Mesendoderm (in vitro differentiated cells): ENCODE measurements at regions not wholly inside any gene's neighbourhood (a gene's known extent, or its start where the extent isn't known, plus 50 kb on each side); places are given as distances from the start of the nearest gene placed in this dataset.

Experiments
- DNase-seq: peaks from one replicate; pipeline ENCODE4 v3.0.0; 2013
- H2AK5ac ChIP-seq: 2 replicates; pipeline ENCODE4 v1.6.1; 2013; ENCODE audit warnings: low read length, inconsistent platforms
- H2BK120ac ChIP-seq: 2 replicates; pipeline ENCODE4 v1.6.1; 2013; ENCODE audit warnings: low read depth, mild to moderate bottlenecking, low read length, moderate library complexity, mixed read lengths
- H2BK15ac ChIP-seq: replicated peaks from 2 replicates; pipeline ENCODE4 v1.6.1; 2013; ENCODE audit warnings: low read depth, mild to moderate bottlenecking, moderate library complexity
- H2BK5ac ChIP-seq: 2 replicates; pipeline ENCODE4 v1.6.1; 2013; ENCODE audit warnings: low read length, inconsistent platforms
- H3K18ac ChIP-seq: 2 replicates; pipeline ENCODE4 v1.6.1; 2013; ENCODE audit warnings: mild to moderate bottlenecking, low read length, mixed read lengths
- H3K23ac ChIP-seq: one replicate; pipeline ENCODE4 v1.6.1; 2013; ENCODE audit warnings: low read length
- H3K27ac ChIP-seq: 2 replicates; pipeline ENCODE4 v1.5.1; 2013; ENCODE audit warnings: low read depth, mild to moderate bottlenecking, inconsistent platforms, low read length, moderate library complexity
- H3K27me3 ChIP-seq: 2 replicates; pipeline ENCODE4 v1.6.1; 2013; ENCODE audit warnings: low read length, control low read depth, mild to moderate bottlenecking, inconsistent platforms; ENCODE audit not compliant: insufficient read depth, poor library complexity
- H3K36me3 ChIP-seq: 2 replicates; pipeline ENCODE4 v1.6.1; 2013; ENCODE audit warnings: low read length, inconsistent platforms; ENCODE audit not compliant: control insufficient read depth, insufficient read depth
- H3K4ac ChIP-seq: one replicate; pipeline ENCODE4 v1.6.1; 2013; ENCODE audit warnings: low read depth, mild to moderate bottlenecking, low read length, moderate library complexity
- H3K4me1 ChIP-seq: 2 replicates; pipeline ENCODE4 v1.6.1; 2013; ENCODE audit warnings: low read depth, low read length, inconsistent platforms; ENCODE audit not compliant: control insufficient read depth
- H3K4me2 ChIP-seq: 2 replicates; pipeline ENCODE4 v1.6.1; 2013; ENCODE audit warnings: low read length
- H3K4me3 ChIP-seq: 2 replicates; pipeline ENCODE4 v1.5.1; 2013; ENCODE audit warnings: mild to moderate bottlenecking, low read length
- H3K56ac ChIP-seq: one replicate; pipeline ENCODE4 v1.6.1; 2013; ENCODE audit warnings: low read length
- H3K79me1 ChIP-seq: 2 replicates; pipeline ENCODE4 v1.6.1; 2013; ENCODE audit warnings: low read length, inconsistent platforms
- H3K79me2 ChIP-seq: 2 replicates; pipeline ENCODE4 v1.6.1; 2013; ENCODE audit warnings: mild to moderate bottlenecking, low read length; ENCODE audit not compliant: control insufficient read depth, insufficient read depth
- H3K9ac ChIP-seq: 2 replicates; pipeline ENCODE4 v1.6.1; 2013; ENCODE audit warnings: low read length, inconsistent platforms
- H4K5ac ChIP-seq: one replicate; pipeline ENCODE4 v1.6.1; 2013; ENCODE audit warnings: low read length
- H4K8ac ChIP-seq: one replicate; pipeline ENCODE4 v1.6.1; 2013; ENCODE audit warnings: low read depth, mild to moderate bottlenecking, control low read depth, low read length, moderate library complexity
- WGBS: extraction: QIAGEN DNeasy Blood & Tissue Kit; methylation state at CpG from one replicate; pipeline ENCODE4 v1.1.7; 2013; ENCODE audit warnings: low lambda C conversion rate, missing lambda C conversion rate; ENCODE audit not compliant: insufficient coverage; ENCODE audit errors: extremely low coverage; 5-methylcytosine and 5-hydroxymethylcytosine counted together

- Histone ChIP-seq H2BK15ac (no peak overlapping the region), H3K56ac (no peak overlapping the region), H3K79me2 (no peaks in the 10 kb centered on the region), H3K23ac (no peak overlapping the region), H3K9ac (no peak overlapping the region), H3K27me3 (no peaks in the 10 kb centered on the region), H3K79me1 (no peaks in the 10 kb centered on the region), H3K4ac (no peak overlapping the region), H4K8ac (no peak overlapping the region), H2BK120ac (no peak overlapping the region), H2AK5ac (no peak overlapping the region), H3K4me3 (no peak overlapping the region), H3K36me3 (no peaks in the 10 kb centered on the region), H3K4me2 (no peak overlapping the region), H2BK5ac (no peak overlapping the region), H3K27ac (no peak overlapping the region), H3K4me1 (no peaks in the 10 kb centered on the region), H4K5ac (no peak overlapping the region), H3K18ac (no peak overlapping the region)
- no peak for DNase-seq
- no CpG with 5 or more reads among the region's 5 CpGs for WGBS
Observed at GRCh38 chr2:228802181-228803071, 468.7 kb downstream of the PID1 start.

- no peak overlapping the region for H3K23ac ChIP-seq
- no peak overlapping the region for H3K18ac ChIP-seq
- no peak overlapping the region for H2BK5ac ChIP-seq
- no peak overlapping the region for H3K4me2 ChIP-seq
- no peaks in the 10 kb centered on the region for H3K4me1 ChIP-seq
- H3K27ac ChIP-seq, result no peak overlapping the region
- no peak overlapping the region for H4K5ac ChIP-seq
- no peak overlapping the region for H2BK15ac ChIP-seq
- H4K8ac ChIP-seq, result no peak overlapping the region
- H3K36me3 ChIP-seq, result no peaks in the 10 kb centered on the region
- no peaks in the 10 kb centered on the region for H3K79me1 ChIP-seq
- H3K4ac ChIP-seq, result no peak overlapping the region
- no peak overlapping the region for H3K56ac ChIP-seq
- no peak overlapping the region for H3K4me3 ChIP-seq
- WGBS, result no CpG with 5 or more reads among the region's 2 CpGs
- no peak overlapping the region for H2BK120ac ChIP-seq
- H2AK5ac ChIP-seq, result no peak overlapping the region
- H3K9ac ChIP-seq, result no peak overlapping the region
- no peak for DNase-seq
- H3K27me3 ChIP-seq, result no peaks in the 10 kb centered on the region
- no peaks in the 10 kb centered on the region for H3K79me2 ChIP-seq
Observed at GRCh38 chr2:228801451-228801850, 469.6 kb downstream of the PID1 start.

GRCh38 chr2:228799208-228799588, 471.9 kb downstream of the PID1 start:
- H4K5ac ChIP-seq, result no peak overlapping the region
- H3K18ac ChIP-seq, result no peak overlapping the region
- no peak overlapping the region for H2BK120ac ChIP-seq
- no peak for DNase-seq
- no peak overlapping the region for H3K4me3 ChIP-seq
- H3K4me1 ChIP-seq, result no peaks in the 10 kb centered on the region
- H2BK5ac ChIP-seq, result no peak overlapping the region
- no peak overlapping the region for H2BK15ac ChIP-seq
- H4K8ac ChIP-seq, result no peak overlapping the region
- no peaks in the 10 kb centered on the region for H3K79me2 ChIP-seq
- H3K4me2 ChIP-seq, result no peak overlapping the region
- H3K79me1 ChIP-seq, result no peaks in the 10 kb centered on the region
- no peak overlapping the region for H3K27ac ChIP-seq
- no peak overlapping the region for H3K23ac ChIP-seq
- H2AK5ac ChIP-seq, result no peak overlapping the region
- no peak overlapping the region for H3K4ac ChIP-seq
- no peak overlapping the region for H3K9ac ChIP-seq
- WGBS, result no CpG with 5 or more reads among the region's 4 CpGs
- H3K56ac ChIP-seq, result no peak overlapping the region
- H3K27me3 ChIP-seq, result no peaks in the 10 kb centered on the region
- H3K36me3 ChIP-seq, result no peaks in the 10 kb centered on the region

- Histone ChIP-seq H3K56ac (no peak overlapping the region), H2BK120ac (no peak overlapping the region), H3K36me3 (no peaks in the 10 kb centered on the region), H2BK5ac (no peak overlapping the region), H2AK5ac (no peak overlapping the region), H4K5ac (no peak overlapping the region), H3K4me2 (no peak overlapping the region), H2BK15ac (no peak overlapping the region), H3K9ac (no peak overlapping the region), H4K8ac (no peak overlapping the region), H3K27ac (no peak overlapping the region), H3K18ac (no peak overlapping the region), H3K27me3 (no peaks in the 10 kb centered on the region), H3K23ac (no peak overlapping the region), H3K79me2 (no peaks in the 10 kb centered on the region), H3K79me1 (no peaks in the 10 kb centered on the region), H3K4ac (no peak overlapping the region), H3K4me3 (no peak overlapping the region), H3K4me1 (no peaks in the 10 kb centered on the region)
- WGBS, result no CpG with 5 or more reads among the region's 11 CpGs
- DNase-seq, result no peak
Observed at GRCh38 chr2:228798458-228799207, 472.5 kb downstream of the PID1 start.

- no peaks in the 10 kb centered on the region for H3K4me1 ChIP-seq
- no peaks in the 10 kb centered on the region for H3K27me3 ChIP-seq
- no peak overlapping the region for H3K9ac ChIP-seq
- no peaks in the 10 kb centered on the region for H3K36me3 ChIP-seq
- H2BK120ac ChIP-seq, result no peak overlapping the region
- H3K23ac ChIP-seq, result no peak overlapping the region
- no peak overlapping the region for H3K4me3 ChIP-seq
- no peak overlapping the region for H3K27ac ChIP-seq
- no CpG with 5 or more reads among the region's 2 CpGs for WGBS
- DNase-seq, result no peak
- no peak overlapping the region for H2BK5ac ChIP-seq
- H2AK5ac ChIP-seq, result no peak overlapping the region
- no peak overlapping the region for H3K56ac ChIP-seq
- H4K5ac ChIP-seq, result no peak overlapping the region
- no peak overlapping the region for H4K8ac ChIP-seq
- H3K79me2 ChIP-seq, result no peaks in the 10 kb centered on the region
- no peak overlapping the region for H3K18ac ChIP-seq
- no peaks in the 10 kb centered on the region for H3K79me1 ChIP-seq
- no peak overlapping the region for H3K4me2 ChIP-seq
- no peak overlapping the region for H3K4ac ChIP-seq
- no peak overlapping the region for H2BK15ac ChIP-seq
Observed at GRCh38 chr2:228796386-228796785, 474.7 kb downstream of the PID1 start.
